Testis (tissue), 2 donors: ENCODE measurements at regions not wholly inside any gene's neighbourhood (a gene's known extent, or its start where the extent isn't known, plus 50 kb on each side); places are given as distances from the start of the nearest gene placed in this dataset.

ENCODE experiments used
- POLR2A ChIP-seq: fragments of 450-650 bp; IDR thresholded peaks from one replicate; pipeline ENCODE4 v1.6.1; 2017; ENCODE audit warnings: antibody characterized with exemption, mild to moderate bottlenecking, moderate library complexity
- TF ChIP-seq, protein P1 (sequence below), 3 experiments: fragments of 450-650 bp in 2 of 3; fragments of 200-600 bp in 1 of 3; sonication (generic) in 1 of 3; IDR thresholded peaks; one replicate each; pipeline ENCODE4 v1.5.1; 2016 to 2019; ENCODE audit warnings: antibody characterized with exemption in 3 of 3, mild to moderate bottlenecking in 2 of 3, moderate library complexity in 1 of 3

DNA sequence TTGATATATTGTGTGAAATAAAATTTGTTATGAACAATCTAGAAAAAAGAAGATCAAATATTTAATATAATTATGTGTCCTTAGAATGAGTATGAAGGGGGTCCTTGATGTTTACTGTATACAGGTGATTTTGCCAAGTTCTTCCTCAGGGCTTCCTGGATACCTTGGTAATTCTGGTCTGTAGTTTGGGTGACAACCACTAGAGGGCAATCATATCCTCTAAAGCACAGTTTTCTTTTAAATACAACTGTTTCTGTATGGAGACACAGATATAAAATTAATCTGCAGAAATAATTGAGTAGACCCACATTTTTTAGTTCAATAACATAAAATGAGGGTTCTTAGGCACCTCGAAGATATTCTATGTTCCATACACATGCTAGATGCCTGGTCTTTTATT is 157.7 kb downstream of the SPANXN1 start:
- TF ChIP-seq, protein P1, sequence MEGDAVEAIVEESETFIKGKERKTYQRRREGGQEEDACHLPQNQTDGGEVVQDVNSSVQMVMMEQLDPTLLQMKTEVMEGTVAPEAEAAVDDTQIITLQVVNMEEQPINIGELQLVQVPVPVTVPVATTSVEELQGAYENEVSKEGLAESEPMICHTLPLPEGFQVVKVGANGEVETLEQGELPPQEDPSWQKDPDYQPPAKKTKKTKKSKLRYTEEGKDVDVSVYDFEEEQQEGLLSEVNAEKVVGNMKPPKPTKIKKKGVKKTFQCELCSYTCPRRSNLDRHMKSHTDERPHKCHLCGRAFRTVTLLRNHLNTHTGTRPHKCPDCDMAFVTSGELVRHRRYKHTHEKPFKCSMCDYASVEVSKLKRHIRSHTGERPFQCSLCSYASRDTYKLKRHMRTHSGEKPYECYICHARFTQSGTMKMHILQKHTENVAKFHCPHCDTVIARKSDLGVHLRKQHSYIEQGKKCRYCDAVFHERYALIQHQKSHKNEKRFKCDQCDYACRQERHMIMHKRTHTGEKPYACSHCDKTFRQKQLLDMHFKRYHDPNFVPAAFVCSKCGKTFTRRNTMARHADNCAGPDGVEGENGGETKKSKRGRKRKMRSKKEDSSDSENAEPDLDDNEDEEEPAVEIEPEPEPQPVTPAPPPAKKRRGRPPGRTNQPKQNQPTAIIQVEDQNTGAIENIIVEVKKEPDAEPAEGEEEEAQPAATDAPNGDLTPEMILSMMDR (IDR thresholded peaks at IDR 0.05), result peak in 1 of 3 experiments; percentile 40
- TF ChIP-seq POLR2A, result no peak
